H1 (cell line): ENCODE measurements at regions not wholly inside any gene's neighbourhood (a gene's known extent, or its start where the extent isn't known, plus 50 kb on each side); places are given as distances from the start of the nearest gene placed in this dataset.

Experiments used
- ASH2L ChIP-seq: fragments of 200-600, 300-600 bp; sonication (generic); IDR thresholded peaks from one replicate; pipeline ENCODE4 v1.7.1; 2017; ENCODE audit warnings: low read length
- BACH1 ChIP-seq: IDR thresholded peaks from 2 replicates; pipeline ENCODE4 v1.6.1; 2012; ENCODE audit warnings: low read length, improper control_type of control experiment
- FOSL1 ChIP-seq: IDR thresholded peaks from 2 replicates; pipeline ENCODE4 v1.6.1; 2011; ENCODE audit warnings: mild to moderate bottlenecking, low read depth, low read length, moderate library complexity; ENCODE audit not compliant: insufficient read depth
- GTF2F1 ChIP-seq: IDR thresholded peaks from 2 replicates; pipeline ENCODE4 v1.6.1; 2012; ENCODE audit warnings: low read depth, low read length, improper control_type of control experiment, borderline replicate concordance
- RNF2 ChIP-seq: fragments of 200-900, 300-1000 bp; sonication (generic); IDR thresholded peaks from 2 replicates; pipeline ENCODE4 v1.7.1; 2016; ENCODE audit warnings: borderline replicate concordance, low read depth, mild to moderate bottlenecking, antibody characterized with exemption, low read length; ENCODE audit not compliant: poor library complexity, severe bottlenecking; ENCODE audit errors: missing control alignments
- SRF ChIP-seq: IDR thresholded peaks from 2 replicates; pipeline ENCODE4 v1.6.1; 2011; ENCODE audit warnings: mild to moderate bottlenecking, low read depth, low read length, moderate library complexity
- TF ChIP-seq, protein P1 (sequence below): IDR thresholded peaks from 2 replicates; pipeline ENCODE4 v1.6.1; 2012; ENCODE audit warnings: inconsistent platforms
- TF ChIP-seq, protein P2 (sequence below): fragments of 300-600 bp; sonication (generic); IDR thresholded peaks from 2 replicates; pipeline ENCODE4 v1.7.1; 2012; ENCODE audit warnings: low read length, moderate library complexity, mild to moderate bottlenecking, inconsistent platforms; ENCODE audit not compliant: insufficient replicate concordance
- TF ChIP-seq, protein P3 (sequence below): IDR thresholded peaks from 2 replicates; pipeline ENCODE4 v1.6.1; 2012; ENCODE audit warnings: inconsistent platforms

DNA sequence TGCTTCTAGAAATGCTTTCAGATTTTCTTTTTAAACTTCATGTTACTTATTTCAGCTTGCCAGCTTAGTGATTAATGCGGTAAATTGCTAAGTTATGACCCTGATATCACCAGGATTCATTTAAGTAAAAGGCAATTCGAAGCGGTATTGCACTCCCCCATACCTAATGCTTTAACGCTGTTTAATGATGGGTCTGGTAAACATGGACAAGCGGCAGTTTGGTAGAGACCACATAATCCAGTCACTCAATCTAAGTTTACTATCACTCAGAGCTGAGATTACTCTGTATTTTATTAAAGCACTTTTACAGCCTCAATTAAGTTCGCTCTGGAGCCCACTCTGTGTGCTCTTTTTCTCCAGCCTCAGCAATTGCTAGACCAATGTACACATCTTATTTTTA is 118.2 kb upstream of the SCN7A start (continued):
- TF ChIP-seq, protein P1, sequence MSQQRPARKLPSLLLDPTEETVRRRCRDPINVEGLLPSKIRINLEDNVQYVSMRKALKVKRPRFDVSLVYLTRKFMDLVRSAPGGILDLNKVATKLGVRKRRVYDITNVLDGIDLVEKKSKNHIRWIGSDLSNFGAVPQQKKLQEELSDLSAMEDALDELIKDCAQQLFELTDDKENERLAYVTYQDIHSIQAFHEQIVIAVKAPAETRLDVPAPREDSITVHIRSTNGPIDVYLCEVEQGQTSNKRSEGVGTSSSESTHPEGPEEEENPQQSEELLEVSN = no peak
- no peak for TF ChIP-seq ASH2L
- TF ChIP-seq FOSL1 = no peak
- TF ChIP-seq, protein P2, sequence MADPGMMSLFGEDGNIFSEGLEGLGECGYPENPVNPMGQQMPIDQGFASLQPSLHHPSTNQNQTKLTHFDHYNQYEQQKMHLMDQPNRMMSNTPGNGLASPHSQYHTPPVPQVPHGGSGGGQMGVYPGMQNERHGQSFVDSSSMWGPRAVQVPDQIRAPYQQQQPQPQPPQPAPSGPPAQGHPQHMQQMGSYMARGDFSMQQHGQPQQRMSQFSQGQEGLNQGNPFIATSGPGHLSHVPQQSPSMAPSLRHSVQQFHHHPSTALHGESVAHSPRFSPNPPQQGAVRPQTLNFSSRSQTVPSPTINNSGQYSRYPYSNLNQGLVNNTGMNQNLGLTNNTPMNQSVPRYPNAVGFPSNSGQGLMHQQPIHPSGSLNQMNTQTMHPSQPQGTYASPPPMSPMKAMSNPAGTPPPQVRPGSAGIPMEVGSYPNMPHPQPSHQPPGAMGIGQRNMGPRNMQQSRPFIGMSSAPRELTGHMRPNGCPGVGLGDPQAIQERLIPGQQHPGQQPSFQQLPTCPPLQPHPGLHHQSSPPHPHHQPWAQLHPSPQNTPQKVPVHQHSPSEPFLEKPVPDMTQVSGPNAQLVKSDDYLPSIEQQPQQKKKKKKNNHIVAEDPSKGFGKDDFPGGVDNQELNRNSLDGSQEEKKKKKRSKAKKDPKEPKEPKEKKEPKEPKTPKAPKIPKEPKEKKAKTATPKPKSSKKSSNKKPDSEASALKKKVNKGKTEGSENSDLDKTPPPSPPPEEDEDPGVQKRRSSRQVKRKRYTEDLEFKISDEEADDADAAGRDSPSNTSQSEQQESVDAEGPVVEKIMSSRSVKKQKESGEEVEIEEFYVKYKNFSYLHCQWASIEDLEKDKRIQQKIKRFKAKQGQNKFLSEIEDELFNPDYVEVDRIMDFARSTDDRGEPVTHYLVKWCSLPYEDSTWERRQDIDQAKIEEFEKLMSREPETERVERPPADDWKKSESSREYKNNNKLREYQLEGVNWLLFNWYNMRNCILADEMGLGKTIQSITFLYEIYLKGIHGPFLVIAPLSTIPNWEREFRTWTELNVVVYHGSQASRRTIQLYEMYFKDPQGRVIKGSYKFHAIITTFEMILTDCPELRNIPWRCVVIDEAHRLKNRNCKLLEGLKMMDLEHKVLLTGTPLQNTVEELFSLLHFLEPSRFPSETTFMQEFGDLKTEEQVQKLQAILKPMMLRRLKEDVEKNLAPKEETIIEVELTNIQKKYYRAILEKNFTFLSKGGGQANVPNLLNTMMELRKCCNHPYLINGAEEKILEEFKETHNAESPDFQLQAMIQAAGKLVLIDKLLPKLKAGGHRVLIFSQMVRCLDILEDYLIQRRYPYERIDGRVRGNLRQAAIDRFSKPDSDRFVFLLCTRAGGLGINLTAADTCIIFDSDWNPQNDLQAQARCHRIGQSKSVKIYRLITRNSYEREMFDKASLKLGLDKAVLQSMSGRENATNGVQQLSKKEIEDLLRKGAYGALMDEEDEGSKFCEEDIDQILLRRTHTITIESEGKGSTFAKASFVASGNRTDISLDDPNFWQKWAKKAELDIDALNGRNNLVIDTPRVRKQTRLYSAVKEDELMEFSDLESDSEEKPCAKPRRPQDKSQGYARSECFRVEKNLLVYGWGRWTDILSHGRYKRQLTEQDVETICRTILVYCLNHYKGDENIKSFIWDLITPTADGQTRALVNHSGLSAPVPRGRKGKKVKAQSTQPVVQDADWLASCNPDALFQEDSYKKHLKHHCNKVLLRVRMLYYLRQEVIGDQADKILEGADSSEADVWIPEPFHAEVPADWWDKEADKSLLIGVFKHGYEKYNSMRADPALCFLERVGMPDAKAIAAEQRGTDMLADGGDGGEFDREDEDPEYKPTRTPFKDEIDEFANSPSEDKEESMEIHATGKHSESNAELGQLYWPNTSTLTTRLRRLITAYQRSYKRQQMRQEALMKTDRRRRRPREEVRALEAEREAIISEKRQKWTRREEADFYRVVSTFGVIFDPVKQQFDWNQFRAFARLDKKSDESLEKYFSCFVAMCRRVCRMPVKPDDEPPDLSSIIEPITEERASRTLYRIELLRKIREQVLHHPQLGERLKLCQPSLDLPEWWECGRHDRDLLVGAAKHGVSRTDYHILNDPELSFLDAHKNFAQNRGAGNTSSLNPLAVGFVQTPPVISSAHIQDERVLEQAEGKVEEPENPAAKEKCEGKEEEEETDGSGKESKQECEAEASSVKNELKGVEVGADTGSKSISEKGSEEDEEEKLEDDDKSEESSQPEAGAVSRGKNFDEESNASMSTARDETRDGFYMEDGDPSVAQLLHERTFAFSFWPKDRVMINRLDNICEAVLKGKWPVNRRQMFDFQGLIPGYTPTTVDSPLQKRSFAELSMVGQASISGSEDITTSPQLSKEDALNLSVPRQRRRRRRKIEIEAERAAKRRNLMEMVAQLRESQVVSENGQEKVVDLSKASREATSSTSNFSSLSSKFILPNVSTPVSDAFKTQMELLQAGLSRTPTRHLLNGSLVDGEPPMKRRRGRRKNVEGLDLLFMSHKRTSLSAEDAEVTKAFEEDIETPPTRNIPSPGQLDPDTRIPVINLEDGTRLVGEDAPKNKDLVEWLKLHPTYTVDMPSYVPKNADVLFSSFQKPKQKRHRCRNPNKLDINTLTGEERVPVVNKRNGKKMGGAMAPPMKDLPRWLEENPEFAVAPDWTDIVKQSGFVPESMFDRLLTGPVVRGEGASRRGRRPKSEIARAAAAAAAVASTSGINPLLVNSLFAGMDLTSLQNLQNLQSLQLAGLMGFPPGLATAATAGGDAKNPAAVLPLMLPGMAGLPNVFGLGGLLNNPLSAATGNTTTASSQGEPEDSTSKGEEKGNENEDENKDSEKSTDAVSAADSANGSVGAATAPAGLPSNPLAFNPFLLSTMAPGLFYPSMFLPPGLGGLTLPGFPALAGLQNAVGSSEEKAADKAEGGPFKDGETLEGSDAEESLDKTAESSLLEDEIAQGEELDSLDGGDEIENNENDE = no peak
- no peak for TF ChIP-seq SRF
- no peak for TF ChIP-seq RNF2
- no peak for TF ChIP-seq BACH1
- no peak for TF ChIP-seq GTF2F1
- TF ChIP-seq, protein P3, sequence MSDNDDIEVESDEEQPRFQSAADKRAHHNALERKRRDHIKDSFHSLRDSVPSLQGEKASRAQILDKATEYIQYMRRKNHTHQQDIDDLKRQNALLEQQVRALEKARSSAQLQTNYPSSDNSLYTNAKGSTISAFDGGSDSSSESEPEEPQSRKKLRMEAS = no peak
